Cardiac muscle cell (in vitro differentiated cells and primary cell): ENCODE measurements at regions not wholly inside any gene's neighbourhood (a gene's known extent, or its start where the extent isn't known, plus 50 kb on each side); places are given as distances from the start of the nearest gene placed in this dataset.
"Not testable (repeated sequence)": the region's sequence is repeated elsewhere in the genome, so short reads cannot be mapped to it uniquely, and the experiment has no call there.

Source experiments
- DNase-seq, 2 donors: peaks; one replicate each; pipeline versions ENCODE4 v3.0.0 to v3.0.0-alpha.2; 2010 to 2017; ENCODE audit warnings: low read depth in 1 of 2, low spot score in 1 of 2
- H3K27ac ChIP-seq: fragments of 200-600 bp; sonication (generic); 2 replicates; pipeline ENCODE4 v1.5.1; 2016
- H3K27me3 ChIP-seq: fragments of 200-600 bp; sonication (generic); 2 replicates; pipeline ENCODE4 v1.6.0; 2016; ENCODE audit warnings: control low read depth
- H3K36me3 ChIP-seq: fragments of 200-600 bp; sonication (generic); 2 replicates; pipeline ENCODE4 v1.5.1; 2016; ENCODE audit warnings: control low read depth
- H3K4me1 ChIP-seq: fragments of 200-600 bp; sonication (generic); 2 replicates; pipeline ENCODE4 v1.8.1; 2017; ENCODE audit warnings: low read depth, mild to moderate bottlenecking, mixed run types
- H3K4me3 ChIP-seq: fragments of 200-600 bp; sonication (generic); 2 replicates; pipeline ENCODE4 v1.5.1; 2016; ENCODE audit warnings: mild to moderate bottlenecking
- H3K9me3 ChIP-seq: fragments of 200-600 bp; sonication (generic); 2 replicates; pipeline ENCODE4 v1.5.1; 2017; ENCODE audit warnings: low read depth, mild to moderate bottlenecking, control low read depth
- CTCF ChIP-seq: IDR thresholded peaks from 2 replicates; pipeline ENCODE4 v1.5.1; 2012; ENCODE audit warnings: low read depth, mild to moderate bottlenecking, low read length

- Histone ChIP-seq H3K27ac (no peak overlapping the region), H3K27me3 (no peaks in the 10 kb centered on the region), H3K4me3 (no peak overlapping the region), H3K36me3 (peaks cover 2% of the 10 kb centered on the region), H3K9me3 (no peaks in the 10 kb centered on the region), H3K4me1 (no peaks in the 10 kb centered on the region)
- DNase-seq = no peak
- no peak for TF ChIP-seq CTCF
Measured at GRCh38 chr3:168796339-168796738, 700.6 kb upstream of the GOLIM4 start.

- Histone ChIP-seq H3K9me3 (no peaks in the 10 kb centered on the region), H3K27me3 (no peaks in the 10 kb centered on the region), H3K4me1 (no peaks in the 10 kb centered on the region), H3K27ac (no peak overlapping the region), H3K4me3 (no peak overlapping the region), H3K36me3 (peaks cover 2% of the 10 kb centered on the region)
- TF ChIP-seq CTCF = no peak
- DNase-seq = peak in 1 of 2 donors; percentile 2
Measured at GRCh38 chr3:168794427-168794826, 698.7 kb upstream of the GOLIM4 start.

GRCh38 chr3:168782193-168782592 is 686.5 kb upstream of the GOLIM4 start:
- Histone ChIP-seq H3K4me3 (no peak overlapping the region), H3K27me3 (no peaks in the 10 kb centered on the region), H3K36me3 (peaks cover 2% of the 10 kb centered on the region), H3K27ac (no peak overlapping the region), H3K4me1 (no peaks in the 10 kb centered on the region), H3K9me3 (no peaks in the 10 kb centered on the region)
- no peak for DNase-seq
- no peak for TF ChIP-seq CTCF

- not testable (repeated sequence) for H3K27me3 ChIP-seq, H3K27ac ChIP-seq, H3K4me3 ChIP-seq, H3K9me3 ChIP-seq, H3K36me3 ChIP-seq, DNase-seq, H3K4me1 ChIP-seq
Measured at GRCh38 chr3:168779970-168780645, 684.4 kb upstream of the GOLIM4 start.

- H3K4me1 ChIP-seq = no peaks in the 10 kb centered on the region
Measured at GRCh38 chr3:168753724-168754123, 658.0 kb upstream of the GOLIM4 start.

More at GRCh38 chr3:168753724-168754123, 658.0 kb upstream of the GOLIM4 start:
- DNase-seq = no peak
- no peaks in the 10 kb centered on the region for H3K36me3 ChIP-seq
- H3K27me3 ChIP-seq = no peaks in the 10 kb centered on the region
- TF ChIP-seq CTCF = no peak
- H3K4me3 ChIP-seq = no peak overlapping the region
- H3K9me3 ChIP-seq = no peaks in the 10 kb centered on the region
- no peak overlapping the region for H3K27ac ChIP-seq
